Neural cell (in vitro differentiated cells): ENCODE measurements at regions not wholly inside any gene's neighbourhood (a gene's known extent, or its start where the extent isn't known, plus 50 kb on each side); places are given as distances from the start of the nearest gene placed in this dataset.

ENCODE experiments used
- CTCF ChIP-seq: fragments of 450-650 bp; IDR thresholded peaks from 2 replicates; pipeline ENCODE4 v1.5.1; 2014; ENCODE audit warnings: antibody characterized with exemption, mild to moderate bottlenecking, moderate library complexity; ENCODE audit not compliant: poor library complexity, severe bottlenecking
- POLR2AphosphoS5 ChIP-seq: IDR thresholded peaks from 2 replicates; pipeline ENCODE4 v1.6.1; 2012

- TF ChIP-seq CTCF = no peak
- TF ChIP-seq POLR2AphosphoS5 = no peak
Observed at GRCh38 chr18:23340661-23341060, 112.4 kb upstream of the RIOK3 start.
